GM21381 (cell line): ENCODE measurements at regions not wholly inside any gene's neighbourhood (a gene's known extent, or its start where the extent isn't known, plus 50 kb on each side); places are given as distances from the start of the nearest gene placed in this dataset.

Experiments used
- ATAC-seq: cut with Tn5 transposase; IDR thresholded peaks from one replicate; pipeline ENCODE4 v1.9.1; 2021; ENCODE audit warnings: mild to moderate bottlenecking, moderate library complexity; ENCODE audit not compliant: unreplicated experiment

GRCh38 chr12:81819991-81820633 is 61.0 kb upstream of the PPFIA2 start:
- no peak for ATAC-seq

- no peak for ATAC-seq
Measured at GRCh38 chr12:81815611-81816010, 56.5 kb upstream of the PPFIA2 start.

- ATAC-seq = no peak
Measured at GRCh38 chr12:81811778-81812125, 52.6 kb upstream of the PPFIA2 start.

DNA sequence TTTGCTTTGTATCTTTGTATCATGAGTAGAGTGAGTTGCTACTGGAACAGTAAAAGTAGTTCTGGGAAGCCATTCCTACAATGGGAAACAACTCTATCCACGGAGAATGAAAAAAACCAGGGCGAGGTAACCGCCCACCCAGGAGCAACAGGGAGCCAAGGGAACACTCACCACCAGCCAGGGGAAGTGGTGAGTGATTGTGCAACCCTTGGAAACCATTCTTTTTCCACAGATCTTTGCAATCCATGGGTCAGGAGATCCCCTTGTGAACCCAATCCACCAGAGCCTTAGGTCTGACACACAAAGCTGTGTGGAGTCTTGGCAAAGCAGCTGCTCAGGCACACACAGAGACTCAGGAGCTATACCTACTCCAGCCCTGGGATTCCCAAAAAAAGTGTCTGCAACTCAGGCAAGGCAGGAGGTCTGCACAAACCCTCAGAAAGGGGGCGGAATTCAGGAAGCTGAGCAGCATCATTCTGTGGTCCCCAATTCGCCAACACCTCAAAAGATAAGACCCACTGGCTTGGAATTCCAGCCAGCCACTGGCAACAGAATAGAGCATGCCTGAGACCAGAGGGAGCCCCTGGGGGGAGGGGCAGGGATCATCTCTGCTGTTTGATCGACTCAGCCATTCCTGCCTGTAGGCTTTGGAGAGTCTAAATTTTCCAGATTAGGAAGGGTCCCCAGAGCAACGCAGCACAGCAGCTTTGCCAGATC is 52.1 kb upstream of the PPFIA2 start:
- no peak for ATAC-seq

- peak; percentile 72 for ATAC-seq
Measured at GRCh38 chr12:81809829-81810595, 50.9 kb upstream of the PPFIA2 start.

DNA sequence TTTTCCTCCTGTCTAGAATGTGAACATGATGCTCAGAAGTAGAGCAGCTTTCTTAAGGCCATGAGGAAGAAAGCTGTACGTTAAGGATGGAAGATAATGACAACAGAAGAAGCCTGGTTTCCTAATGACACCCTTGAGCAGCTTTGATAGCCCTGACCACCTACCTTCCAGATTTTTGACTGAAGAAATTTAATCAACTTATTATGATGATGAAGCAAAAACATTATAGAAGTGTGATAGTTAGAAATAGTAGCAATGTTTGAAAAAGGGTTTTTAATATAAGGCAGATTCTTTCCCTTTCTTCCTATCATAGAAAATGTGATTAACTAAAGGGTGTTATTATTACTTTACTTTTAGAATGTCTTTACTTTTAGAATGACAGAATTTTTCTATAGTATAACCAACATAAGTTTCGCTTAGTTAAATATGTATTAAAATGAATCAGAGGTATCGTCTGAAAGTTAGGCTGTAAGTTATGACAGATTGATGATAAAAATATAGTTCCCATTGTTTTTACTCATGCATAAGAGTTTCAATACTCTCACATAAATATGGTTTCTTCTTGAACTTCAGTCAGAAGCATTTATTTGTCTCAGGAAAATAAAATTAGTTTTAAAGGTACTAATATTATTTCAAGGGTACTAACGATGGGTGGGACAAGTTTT is 50.1 kb upstream of the PPFIA2 start:
- no peak for ATAC-seq
